ENCODE measurements at regions not wholly inside any gene's neighbourhood (a gene's known extent, or its start where the extent isn't known, plus 50 kb on each side); places are given as distances from the start of the nearest gene placed in this dataset.

DNA sequence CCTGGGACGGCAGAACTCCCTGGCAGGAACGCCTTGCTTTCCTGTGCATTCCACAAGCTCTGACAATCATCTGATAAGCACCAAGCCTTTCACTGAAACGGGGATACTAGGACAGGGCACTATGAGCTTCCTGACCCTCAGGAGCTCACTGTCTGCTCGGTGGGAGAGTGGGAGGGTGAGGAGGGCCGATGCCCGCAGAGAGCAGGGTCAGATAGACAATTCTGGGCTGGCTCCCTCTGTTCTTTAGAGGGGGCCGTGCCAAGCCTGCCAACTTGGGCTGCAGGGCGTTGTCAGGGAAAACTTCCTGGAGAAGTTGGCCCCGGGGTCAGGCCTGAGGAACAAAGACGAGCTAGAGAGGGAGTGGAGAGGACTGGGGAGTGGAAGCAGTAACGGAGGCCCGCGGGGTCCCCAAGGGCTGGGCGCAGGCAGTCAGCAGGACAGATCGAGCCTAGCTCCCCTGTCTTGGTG, 82.0 kb downstream of the CTAGE1 start:
- in situ Hi-C loops (cut with HindIII; ENCODE audit: low pct_ligation_motif_present, low pct_unique_long_range_greater_than_20kb, low sequenced_read_pairs) = no loop called here
- DNase-seq = no peak

DNA sequence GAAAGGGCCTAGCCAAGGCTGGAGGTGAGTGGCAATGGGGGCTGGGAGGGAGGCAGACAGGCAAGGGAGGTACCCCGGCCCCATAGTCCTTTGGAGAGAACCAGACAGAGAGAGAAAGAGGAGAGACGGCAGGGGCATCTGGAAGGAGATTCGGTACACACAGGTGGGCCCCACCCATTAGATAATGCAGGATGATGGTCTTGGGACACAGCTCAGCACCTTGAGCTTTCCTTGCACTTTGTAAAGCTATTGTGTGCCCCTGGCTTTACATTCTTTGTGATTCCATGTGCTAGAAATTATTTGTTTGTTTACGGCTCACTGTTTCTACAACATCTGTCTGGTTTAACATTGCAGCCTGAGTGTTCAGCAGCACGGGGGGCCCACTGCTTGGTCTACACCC, 83.1 kb downstream of the CTAGE1 start:
- DNase-seq = no peak
- in situ Hi-C loops (cut with HindIII; ENCODE audit: low pct_ligation_motif_present, low pct_unique_long_range_greater_than_20kb, low sequenced_read_pairs) = no loop called here

DNA sequence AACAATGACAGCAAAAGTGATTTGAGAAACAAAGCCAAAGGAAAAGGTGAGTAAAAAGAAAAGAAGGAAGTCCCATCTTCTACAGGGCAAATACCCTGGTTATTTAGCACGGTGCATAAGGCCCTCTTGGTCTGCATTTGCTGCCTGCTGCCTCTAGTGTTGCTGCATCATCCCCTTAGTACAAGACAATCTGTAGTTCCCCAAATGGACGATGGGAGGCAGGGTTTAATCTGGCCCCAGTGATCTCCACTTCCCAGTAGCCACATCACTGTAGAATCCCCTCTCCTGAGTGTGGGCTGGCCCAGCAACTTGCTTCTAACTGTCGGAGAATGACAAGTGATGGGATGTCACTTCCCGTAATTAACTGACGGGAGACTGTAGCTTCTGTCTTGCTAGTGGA, 85.1 kb downstream of the CTAGE1 start:
- DNase-seq = peak; percentile 33
- in situ Hi-C loops (cut with HindIII; ENCODE audit: low pct_ligation_motif_present, low pct_unique_long_range_greater_than_20kb, low sequenced_read_pairs) = no loop called here

DNA sequence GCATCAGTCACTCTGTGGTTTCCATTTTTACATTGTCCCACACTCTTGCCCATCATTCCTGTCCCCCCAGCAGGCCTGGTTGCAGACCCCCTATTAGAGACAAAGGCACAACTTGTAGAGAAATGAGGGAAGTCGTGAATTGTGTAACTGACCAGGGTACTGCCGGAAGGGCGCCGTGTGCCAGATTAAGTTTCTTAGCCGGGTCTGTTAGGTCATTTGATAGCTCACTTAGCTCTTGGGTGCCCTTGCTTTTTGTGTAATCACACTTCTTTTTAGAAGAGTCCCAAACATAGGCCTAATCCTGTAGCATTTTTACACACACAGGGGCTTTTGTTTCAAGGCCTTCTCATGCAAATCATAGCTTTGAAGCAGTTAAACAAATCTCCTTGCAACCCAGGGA, 87.2 kb downstream of the CTAGE1 start:
- in situ Hi-C loops (cut with HindIII; ENCODE audit: low pct_ligation_motif_present, low pct_unique_long_range_greater_than_20kb, low sequenced_read_pairs) = no loop called here
- DNase-seq = no peak

DNA sequence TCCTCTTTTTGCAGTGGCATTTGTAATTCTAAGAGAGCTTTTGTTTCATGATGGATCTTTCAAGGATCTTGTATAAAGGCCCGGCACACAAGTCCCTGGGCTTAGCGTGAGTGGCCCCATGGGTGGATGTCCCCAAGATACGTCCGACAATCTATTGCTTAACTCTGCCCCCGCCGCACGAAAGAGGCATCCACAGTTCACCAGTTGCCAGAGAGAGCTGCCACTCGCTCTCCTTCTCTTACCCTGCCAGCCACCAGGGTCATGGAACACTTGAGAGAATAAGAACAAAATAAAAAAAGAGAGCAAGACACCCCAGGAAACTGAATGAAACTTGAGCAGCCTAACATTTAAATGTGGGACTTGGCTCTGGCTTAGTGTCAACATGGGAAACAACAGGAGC, 92.3 kb downstream of the CTAGE1 start:
- in situ Hi-C loops (cut with HindIII; ENCODE audit: low pct_ligation_motif_present, low pct_unique_long_range_greater_than_20kb, low sequenced_read_pairs) = no loop called here
- DNase-seq = no peak

DNA sequence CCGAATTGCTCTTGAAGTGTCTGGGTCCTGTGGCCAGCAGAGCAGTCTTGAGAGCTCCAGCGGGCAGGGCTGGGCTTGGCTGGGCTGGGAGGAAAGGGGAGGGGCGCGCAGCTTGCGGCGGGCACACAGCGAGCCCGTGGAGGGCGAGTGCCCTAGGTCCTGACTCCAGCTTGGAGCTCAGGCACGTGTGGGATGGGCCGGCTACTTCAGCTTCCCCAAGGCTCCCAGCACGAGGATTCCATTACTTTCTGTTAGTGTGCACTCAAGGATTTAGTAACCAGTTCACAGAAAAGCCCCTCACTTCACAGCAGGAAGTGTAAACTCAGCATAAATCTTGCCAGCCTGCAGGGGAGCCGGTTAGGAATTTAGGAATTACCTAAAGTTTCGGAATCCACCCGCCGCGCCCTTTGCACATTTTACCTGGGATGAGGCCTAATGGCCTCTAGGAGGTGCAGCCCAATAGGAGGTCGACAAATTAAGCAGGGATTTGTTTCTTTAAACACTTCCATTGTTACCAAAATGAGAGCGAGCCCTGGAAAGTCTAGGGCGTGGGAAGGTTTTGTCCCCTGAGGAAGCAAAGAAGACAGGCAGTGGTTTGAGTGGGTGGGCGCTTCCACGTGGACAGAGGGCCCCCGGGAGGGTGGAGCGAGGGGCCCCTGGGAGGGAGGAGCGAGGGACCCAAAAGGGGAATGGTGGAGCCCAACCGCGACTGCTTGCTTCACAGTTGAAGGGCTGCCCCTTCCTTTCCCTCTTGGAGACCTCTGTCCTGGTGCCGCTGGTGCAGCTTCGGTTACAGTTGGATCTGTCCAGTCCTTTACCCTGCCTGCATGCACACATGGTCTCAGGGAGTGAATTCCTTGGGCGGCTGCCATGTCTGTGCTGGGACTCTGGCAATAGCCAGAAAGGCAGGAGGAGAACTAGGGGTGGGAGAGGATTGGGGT, 93.3 kb downstream of the CTAGE1 start:
- no peak for DNase-seq
- in situ Hi-C loops (cut with HindIII; ENCODE audit: low pct_ligation_motif_present, low pct_unique_long_range_greater_than_20kb, low sequenced_read_pairs) = no loop called here

DNA sequence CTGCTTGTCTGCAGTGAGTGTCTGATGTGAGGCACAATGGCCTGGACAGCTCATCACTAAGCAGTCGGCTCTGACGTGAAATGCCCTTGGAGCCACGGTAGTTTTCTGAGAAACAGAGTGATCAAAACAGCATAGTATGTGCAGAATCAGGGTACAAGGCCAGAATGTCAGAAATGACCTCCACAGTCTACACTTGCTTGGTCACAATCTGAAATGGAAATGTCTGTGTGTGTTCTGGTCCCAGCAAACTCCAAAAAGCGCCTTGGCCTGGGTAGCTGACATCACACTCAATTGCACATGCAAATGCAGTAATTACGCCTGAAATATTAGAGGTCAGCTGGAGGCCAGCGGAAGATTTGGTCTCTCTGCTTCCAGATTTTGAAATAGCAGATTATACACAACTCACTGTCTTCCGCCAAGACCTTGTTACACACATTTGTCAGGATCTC, 95.4 kb downstream of the CTAGE1 start:
- DNase-seq = no peak
- in situ Hi-C loops (cut with HindIII; ENCODE audit: low pct_ligation_motif_present, low pct_unique_long_range_greater_than_20kb, low sequenced_read_pairs) = no loop called here

DNA sequence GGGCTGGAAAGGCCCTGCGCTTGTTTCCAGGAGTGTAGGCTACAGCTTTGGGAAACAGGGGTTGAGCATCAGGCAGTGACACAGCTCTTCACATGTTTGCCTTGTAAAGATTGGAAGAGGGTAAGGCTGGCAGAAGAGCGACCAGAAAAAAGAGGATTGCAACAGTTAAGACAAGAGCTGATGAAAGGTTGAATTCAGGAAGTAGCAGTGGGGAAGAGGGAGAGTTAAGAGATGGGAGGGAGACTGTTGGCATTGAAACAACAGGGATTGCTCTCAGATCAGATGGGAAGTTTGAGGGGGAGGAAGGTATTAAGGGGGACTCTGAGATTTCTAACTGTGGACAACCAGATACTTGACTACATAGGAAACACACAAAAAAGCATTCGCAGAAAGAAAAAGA, 96.9 kb downstream of the CTAGE1 start:
- no peak for DNase-seq
- in situ Hi-C loops (cut with HindIII; ENCODE audit: low pct_ligation_motif_present, low pct_unique_long_range_greater_than_20kb, low sequenced_read_pairs) = no loop called here

DNA sequence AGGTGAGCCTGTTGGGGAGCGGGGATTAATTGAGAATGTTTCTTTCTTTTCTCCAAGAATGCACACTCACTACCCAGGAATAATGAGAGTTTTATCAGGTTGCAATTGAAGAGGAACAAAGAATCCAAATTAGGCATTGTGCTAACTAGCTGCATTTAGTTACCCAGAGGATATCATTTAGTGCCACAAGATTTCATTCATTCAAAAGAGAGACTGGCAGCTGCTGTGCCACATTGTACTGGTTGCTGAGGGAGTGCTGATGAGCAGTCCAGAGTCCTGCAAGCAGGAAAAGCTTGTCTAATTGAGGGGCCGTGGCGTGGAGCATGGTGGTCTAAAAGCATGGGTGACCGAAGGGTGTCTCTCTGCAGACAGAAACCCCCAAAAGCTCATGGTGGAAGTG, 97.6 kb downstream of the CTAGE1 start:
- in situ Hi-C loops (cut with HindIII; ENCODE audit: low pct_ligation_motif_present, low pct_unique_long_range_greater_than_20kb, low sequenced_read_pairs) = no loop called here
- DNase-seq = no peak

DNA sequence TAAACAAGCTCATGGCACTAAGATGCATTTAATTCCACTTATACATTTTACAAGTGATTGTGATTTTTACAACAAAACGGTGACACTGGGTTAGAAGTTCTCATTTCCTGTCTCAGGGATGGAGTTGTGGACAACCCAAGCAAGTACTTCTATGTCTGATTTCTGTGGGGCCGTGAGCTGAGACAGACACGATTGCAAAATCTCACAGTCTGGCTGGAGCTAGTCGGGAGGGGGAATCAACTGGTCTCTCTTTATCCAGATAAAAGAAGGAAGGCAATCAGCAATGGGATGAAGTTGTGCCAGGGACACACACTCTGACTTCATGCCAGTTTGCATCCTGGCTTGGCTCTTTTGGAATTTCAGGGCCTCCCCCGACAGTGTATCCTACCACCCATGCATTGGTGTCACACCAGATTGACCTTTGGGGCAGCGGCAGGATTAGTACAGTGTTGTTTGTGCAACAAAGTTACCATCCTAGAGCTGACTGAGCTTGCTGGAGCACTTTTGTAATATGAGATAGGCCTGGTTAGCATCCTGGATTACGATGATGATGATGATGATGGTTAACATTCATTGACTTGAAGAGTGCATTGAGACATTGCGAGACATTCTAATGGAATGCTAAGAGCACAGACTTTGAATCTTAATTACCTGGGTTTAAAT, 98.8 kb downstream of the CTAGE1 start:
- DNase-seq = no peak
- in situ Hi-C loops (cut with HindIII; ENCODE audit: low pct_ligation_motif_present, low pct_unique_long_range_greater_than_20kb, low sequenced_read_pairs) = no loop called here

DNA sequence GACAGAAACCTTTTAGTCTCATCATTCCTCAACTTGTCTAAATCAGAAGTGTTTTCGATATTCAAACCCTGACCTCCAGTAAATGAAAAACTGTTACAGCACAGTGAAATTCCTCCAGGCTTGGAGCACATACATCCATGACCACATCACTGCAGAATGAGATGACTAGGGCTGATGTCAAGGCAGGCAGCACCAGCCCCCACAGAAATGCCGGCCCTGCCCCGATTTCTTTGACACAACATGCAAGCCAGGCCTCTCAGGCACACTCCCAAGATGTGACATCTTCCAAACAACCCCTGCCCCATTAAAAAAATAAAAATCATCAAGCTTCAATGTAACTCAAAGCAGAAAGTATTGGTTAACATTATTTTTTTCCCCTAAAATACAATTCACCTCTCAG, 103.3 kb downstream of the CTAGE1 start:
- no peak for DNase-seq
- in situ Hi-C loops (cut with HindIII; ENCODE audit: low pct_ligation_motif_present, low pct_unique_long_range_greater_than_20kb, low sequenced_read_pairs) = no loop called here

DNA sequence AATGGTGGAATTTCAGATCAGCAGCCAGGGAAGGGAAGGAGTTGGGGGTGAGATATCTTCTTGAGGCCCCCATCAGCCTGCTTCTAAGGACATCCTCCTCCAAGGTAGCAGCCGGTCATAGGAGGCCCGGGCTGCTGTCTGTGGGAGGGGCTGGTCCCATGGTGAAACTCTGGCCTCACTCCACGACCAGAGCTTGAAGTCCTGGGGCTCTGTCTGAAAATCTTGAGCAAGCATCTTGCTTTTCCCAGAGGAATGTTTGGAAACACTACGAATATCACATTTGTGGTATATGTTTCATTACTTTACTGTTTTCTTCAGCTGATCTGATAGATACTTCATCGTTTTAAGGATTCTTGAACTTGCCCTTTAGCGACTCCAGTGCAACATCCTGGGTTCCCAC, 103.7 kb downstream of the CTAGE1 start:
- in situ Hi-C loops (cut with HindIII; ENCODE audit: low pct_ligation_motif_present, low pct_unique_long_range_greater_than_20kb, low sequenced_read_pairs) = no loop called here
- DNase-seq = no peak

DNA sequence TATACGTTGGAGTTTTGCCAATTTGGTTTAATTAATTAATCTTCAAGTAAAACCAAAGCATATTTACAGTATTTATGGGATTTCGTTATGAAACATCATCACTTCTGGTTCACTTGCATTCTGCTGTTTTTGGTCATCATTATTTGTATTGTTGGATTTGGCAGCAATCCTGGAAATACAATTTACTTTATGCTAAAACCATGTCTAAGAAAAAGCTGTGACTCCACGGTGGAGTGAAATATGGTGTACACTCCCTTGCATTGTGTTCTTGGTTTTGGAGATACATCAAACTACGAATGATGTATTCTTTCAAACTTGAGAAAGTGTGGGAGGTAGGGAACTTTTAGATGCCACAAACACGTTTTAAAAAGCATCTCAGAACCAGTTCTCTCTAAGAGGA, 106.4 kb downstream of the CTAGE1 start:
- in situ Hi-C loops (cut with HindIII; ENCODE audit: low pct_ligation_motif_present, low pct_unique_long_range_greater_than_20kb, low sequenced_read_pairs) = no loop called here
- no peak for DNase-seq

DNA sequence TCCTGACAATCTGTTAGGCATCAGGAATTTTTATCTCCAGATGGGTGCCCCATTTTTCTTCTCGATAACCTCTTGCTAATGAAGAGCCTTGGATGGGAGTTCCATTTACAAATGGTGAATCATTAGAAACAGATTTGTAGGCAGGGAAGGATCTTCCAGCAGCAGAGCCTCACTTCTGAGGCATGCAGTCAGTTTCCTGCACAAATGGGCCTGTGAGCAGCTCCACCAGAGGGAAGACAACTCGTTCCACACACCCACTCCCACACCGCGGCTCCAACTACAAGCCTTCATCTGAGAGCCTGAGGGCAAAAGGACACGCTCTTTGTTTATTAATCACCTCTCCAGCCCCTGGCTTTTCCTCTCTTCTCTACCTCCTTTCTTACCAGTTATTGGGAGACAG, 108.5 kb downstream of the CTAGE1 start:
- no peak for DNase-seq
- in situ Hi-C loops (cut with HindIII; ENCODE audit: low pct_ligation_motif_present, low pct_unique_long_range_greater_than_20kb, low sequenced_read_pairs) = no loop called here

DNA sequence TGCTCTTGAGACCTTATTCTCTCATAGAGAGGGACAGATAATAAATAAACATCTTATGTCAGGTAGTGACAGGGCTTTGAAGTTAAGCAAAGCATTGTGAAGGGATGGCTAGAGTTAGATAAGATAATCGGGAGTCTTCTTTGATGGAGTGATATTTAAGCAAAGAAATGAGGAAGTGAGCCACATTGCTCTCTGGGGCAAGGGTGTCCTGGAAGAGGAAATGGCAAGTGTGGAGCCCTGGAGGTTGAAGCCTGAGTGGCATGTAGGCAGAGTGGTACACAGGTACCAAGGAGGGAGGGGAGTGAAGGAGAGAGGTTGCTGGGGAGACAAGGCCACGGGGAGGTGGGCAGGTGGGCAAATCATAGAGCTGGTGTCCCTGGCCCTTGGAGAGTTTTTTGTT, 110.2 kb downstream of the CTAGE1 start:
- DNase-seq = no peak
- in situ Hi-C loops (cut with HindIII; ENCODE audit: low pct_ligation_motif_present, low pct_unique_long_range_greater_than_20kb, low sequenced_read_pairs) = no loop called here

DNA sequence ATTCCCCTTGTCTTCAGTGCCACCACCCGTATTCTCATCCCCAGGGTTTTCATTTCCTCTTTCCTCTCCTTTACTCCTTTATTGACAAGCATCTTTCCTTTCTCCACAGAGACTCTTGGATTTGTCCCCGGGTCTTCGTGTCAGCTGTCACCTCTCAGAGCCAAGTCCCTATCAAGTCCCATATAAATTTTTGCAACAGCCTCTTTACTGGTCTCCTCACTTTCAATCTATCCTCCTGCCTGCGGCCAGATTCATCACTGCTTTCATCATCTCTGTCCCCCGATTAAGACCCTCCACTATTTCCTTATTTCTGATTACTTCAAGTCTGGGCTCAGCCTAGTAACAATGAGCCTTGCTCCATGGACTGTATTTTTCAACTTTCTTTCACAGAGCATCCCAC, 113.8 kb downstream of the CTAGE1 start:
- no peak for DNase-seq
- in situ Hi-C loops (cut with HindIII; ENCODE audit: low pct_ligation_motif_present, low pct_unique_long_range_greater_than_20kb, low sequenced_read_pairs) = no loop called here

DNA sequence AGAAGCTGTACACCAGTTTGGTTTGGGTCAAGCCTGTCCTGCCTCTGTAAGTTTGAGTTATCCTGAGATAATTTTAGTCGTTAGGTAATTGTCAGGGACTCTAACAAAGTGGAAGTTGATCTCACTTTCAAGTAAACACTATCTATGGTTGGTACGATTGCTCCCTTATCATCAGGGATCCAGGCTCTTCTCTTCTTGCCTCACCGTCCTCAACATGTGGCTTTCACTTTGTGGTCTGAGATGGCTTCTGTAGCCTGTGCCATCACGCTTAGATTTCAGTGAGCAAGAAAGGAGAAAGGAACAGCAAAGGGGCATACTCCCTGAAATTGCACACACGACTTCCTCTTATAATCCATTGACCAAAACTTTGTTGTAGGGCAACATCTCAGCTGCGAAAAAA, 115.6 kb downstream of the CTAGE1 start:
- no peak for DNase-seq
- in situ Hi-C loops (cut with HindIII; ENCODE audit: low pct_ligation_motif_present, low pct_unique_long_range_greater_than_20kb, low sequenced_read_pairs) = no loop called here

DNA sequence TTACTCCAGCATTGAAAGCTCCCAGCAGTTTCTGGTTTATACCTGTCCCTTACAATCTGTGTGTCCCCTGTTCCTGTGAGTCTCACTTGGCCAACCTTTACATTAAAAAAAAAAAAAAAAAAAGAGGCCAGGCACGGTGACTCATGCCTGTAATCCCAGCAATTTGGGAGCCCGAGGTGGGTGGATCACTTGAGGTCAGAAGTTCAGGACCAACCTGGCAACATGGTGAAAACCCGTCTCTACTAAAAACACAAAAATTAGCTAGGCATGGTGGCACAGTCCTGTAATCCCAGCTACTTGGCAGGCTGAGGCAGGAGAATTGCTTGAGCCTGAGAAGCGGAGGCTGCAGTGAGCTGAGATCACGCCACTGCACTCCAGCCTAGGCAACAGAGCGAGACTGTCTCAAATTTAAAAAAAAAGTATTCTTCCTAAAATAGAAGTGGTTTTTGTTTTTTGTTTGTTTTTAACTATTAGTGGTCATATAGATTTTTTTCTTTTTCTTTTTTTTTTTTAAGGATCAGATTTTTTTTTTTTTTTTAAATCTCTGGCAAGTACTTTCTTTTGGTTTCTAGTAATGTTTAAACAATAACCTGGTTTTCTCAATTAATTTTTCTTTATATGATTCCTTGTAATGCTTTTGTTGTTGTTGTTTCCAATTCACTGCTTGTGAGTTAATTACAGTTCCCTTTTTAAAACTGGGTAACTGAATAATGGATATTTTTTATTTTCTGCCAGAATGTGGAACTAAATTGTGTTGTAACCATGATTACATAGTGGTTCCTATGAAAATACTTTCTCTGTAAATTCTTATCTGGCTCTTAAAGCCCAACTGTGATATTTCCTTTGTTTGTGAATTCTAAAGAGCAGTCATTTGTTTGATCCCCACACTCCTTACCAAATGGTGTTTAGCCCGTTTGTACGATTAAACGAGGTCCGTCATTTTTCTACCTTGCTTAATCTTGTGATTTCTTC, 116.8 kb downstream of the CTAGE1 start:
- in situ Hi-C loops (cut with HindIII; ENCODE audit: low pct_ligation_motif_present, low pct_unique_long_range_greater_than_20kb, low sequenced_read_pairs) = no loop called here

DNA sequence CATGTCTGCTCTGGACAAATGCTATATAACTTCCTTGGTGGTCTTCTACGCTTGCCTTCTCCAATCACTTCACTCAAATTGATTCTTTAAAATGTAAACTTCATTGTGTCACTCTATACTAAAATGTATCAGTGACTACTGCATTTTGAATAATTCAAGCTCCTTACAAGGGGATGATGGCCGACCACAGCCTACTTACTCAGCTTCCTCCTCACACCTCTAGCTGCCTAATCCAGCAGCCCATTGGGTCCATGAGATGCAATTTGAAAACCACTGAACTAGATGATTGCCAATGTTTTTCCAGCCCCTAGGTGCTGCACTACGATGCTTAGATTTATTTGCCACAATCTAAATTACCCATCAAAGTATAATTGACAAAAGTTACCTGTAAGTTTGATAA, 120.7 kb downstream of the CTAGE1 start:
- no peak for DNase-seq
- in situ Hi-C loops (cut with HindIII; ENCODE audit: low pct_ligation_motif_present, low pct_unique_long_range_greater_than_20kb, low sequenced_read_pairs) = no loop called here

More for the DNA sequence above, 116.8 kb downstream of the CTAGE1 start:
- no peak for DNase-seq

Measured in ACHN (cell line).